HG02610 (cell line): ENCODE measurements at regions not wholly inside any gene's neighbourhood (a gene's known extent, or its start where the extent isn't known, plus 50 kb on each side); places are given as distances from the start of the nearest gene placed in this dataset.

Experiments used
- ATAC-seq: cut with Tn5 transposase; IDR thresholded peaks from one replicate; pipeline ENCODE4 v1.9.1; 2021; ENCODE audit warnings: mild to moderate bottlenecking, moderate library complexity; ENCODE audit not compliant: unreplicated experiment

DNA sequence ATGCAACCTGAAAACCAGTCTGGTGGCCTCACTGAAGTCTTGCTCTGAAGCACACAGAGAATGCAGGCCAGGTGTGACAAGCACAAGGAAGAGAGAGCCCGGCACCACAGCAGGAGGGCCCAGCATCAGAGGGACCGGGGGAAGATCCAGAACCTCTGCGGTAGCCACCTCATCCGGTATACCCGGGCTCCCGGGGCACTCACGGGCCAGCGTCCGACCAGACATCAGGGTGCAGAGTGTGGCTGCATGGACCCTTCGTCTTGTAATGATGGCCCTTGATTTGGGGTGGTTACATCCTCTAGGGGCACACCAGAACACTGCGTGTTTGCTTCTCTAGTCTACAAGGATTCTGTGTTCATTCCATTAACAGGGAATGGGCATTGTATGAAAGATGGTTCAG lies 406.0 kb downstream of the GADD45G start:
- ATAC-seq = no peak

- ATAC-seq = no peak
Observed at GRCh38 chr9:90012949-90013348, 408.1 kb downstream of the GADD45G start.

GRCh38 chr9:90013778-90014177 lies 409.0 kb downstream of the GADD45G start:
- ATAC-seq = no peak

- ATAC-seq = no peak
Observed at GRCh38 chr9:90014421-90014820, 409.6 kb downstream of the GADD45G start.

- no peak for ATAC-seq
Observed at GRCh38 chr9:90016272-90016671, 411.5 kb downstream of the GADD45G start.

- ATAC-seq = no peak
Observed at GRCh38 chr9:90017679-90018078, 412.9 kb downstream of the GADD45G start.

GRCh38 chr9:90018688-90019087 lies 413.9 kb downstream of the GADD45G start:
- no peak for ATAC-seq

DNA sequence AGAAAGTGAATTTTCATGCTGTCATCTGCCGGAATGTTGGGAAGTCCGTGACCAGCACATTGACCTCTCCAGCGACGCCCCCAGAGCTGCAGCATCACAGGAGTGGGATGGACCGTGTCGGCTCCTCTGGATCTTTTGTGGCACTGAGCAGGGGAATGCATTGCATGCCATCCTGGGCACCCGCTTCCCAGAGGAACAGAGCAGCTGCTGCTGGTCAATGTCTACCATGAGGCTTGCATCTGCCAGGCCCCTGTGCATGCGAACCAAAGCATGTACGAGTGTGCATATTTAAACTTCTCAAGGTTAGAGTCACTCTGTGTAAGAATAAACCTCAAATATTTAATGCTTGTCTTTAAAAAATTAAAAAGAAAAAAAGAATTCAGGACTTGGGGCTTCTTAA lies 414.8 kb downstream of the GADD45G start:
- ATAC-seq = no peak

- ATAC-seq = no peak
Observed at GRCh38 chr9:90020276-90020871, 415.6 kb downstream of the GADD45G start.

GRCh38 chr9:90021216-90021906 lies 416.5 kb downstream of the GADD45G start:
- no peak for ATAC-seq

DNA sequence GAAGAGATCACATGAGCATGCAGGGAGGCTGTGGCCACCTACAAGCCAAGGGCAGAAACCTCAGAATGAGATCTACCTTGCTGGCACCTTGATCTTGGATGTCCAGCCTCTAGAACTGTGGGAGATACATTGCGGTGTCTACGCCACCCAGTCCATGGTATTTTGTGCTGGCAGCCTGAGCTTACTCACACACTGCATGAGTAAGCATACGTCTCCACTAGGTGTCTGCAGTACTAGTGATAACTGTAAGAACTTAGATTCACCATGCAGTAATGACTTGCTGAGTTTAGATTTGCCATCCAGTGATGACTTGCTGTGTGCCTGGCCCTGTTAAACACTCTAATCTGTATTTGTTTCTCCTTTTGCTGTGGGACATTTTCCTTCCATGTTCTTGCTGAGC lies 417.7 kb downstream of the GADD45G start:
- ATAC-seq = no peak

GRCh38 chr9:90023861-90024260 lies 419.0 kb downstream of the GADD45G start:
- ATAC-seq = no peak

GRCh38 chr9:90024409-90024808 lies 419.6 kb downstream of the GADD45G start:
- no peak for ATAC-seq

DNA sequence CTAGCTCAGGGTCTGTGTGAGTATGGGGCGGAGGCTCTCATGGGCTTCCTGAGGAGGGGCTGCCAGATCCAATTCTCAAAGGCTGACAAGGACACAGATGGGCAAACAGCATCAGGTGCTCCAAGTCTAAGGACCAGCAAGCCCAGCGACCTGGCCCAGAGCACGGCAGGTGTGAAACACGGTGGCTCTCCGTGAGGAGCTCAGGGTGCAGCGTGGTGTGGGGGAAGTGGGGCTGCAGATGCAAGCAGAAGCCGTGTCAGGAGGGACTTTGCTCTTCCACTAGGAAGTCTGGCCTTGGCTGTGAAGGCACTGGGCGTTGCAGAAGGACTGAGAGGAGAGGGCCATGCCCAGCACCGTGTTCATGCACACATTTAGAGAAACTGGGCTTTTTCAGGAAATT lies 420.0 kb downstream of the GADD45G start:
- ATAC-seq = no peak

GRCh38 chr9:90025816-90026215 lies 421.0 kb downstream of the GADD45G start:
- no peak for ATAC-seq

GRCh38 chr9:90027296-90027790 lies 422.5 kb downstream of the GADD45G start:
- ATAC-seq = no peak

- no peak for ATAC-seq
Observed at GRCh38 chr9:90029386-90029785, 424.6 kb downstream of the GADD45G start.

DNA sequence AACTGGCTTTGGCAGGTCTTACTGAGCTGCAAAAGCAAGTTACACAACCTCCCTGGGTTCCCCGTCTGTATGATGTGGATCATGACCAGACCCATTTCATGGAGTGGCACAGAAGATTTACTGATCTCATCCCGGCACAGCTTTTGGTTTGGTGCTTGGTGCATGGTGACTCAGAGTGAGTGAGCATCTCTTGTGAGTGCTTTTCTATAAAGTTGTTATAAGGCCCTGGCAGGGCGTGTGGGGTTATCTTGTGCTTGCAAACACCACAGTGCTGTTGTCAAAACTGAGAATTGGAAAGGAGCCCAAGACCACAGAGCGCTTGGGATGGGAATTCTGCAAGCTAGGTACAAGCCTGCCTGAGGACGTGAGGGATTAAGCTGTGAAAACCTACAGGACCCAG lies 425.2 kb downstream of the GADD45G start:
- ATAC-seq = no peak

GRCh38 chr9:90032296-90033027 lies 427.6 kb downstream of the GADD45G start:
- ATAC-seq = no peak

GRCh38 chr9:90033028-90033650 lies 428.3 kb downstream of the GADD45G start:
- ATAC-seq = no peak

GRCh38 chr9:90034071-90034470 lies 429.3 kb downstream of the GADD45G start:
- ATAC-seq = no peak

DNA sequence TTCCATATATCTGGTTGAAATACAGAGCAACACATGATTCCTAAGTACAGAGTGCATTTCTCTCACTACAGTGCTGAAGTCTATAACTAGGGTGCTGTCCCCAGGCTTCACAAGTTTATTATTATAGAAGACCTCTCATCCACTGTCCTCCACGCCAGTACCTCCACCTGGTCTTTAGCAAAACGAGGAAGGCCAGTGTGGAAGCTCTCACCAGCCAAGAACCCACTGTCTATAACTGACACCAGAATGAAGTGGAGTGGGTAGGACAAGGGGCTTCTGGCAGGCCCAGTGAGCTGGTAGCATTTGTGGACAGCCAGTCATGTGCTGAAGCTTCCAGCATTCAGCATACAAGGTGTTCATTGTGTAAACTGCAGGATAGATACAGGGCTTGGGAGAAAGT lies 430.7 kb downstream of the GADD45G start:
- no peak for ATAC-seq
